GM12878 (cell line): ENCODE measurements at regions not wholly inside any gene's neighbourhood (a gene's known extent, or its start where the extent isn't known, plus 50 kb on each side); places are given as distances from the start of the nearest gene placed in this dataset.

ENCODE experiments used
- ATAC-seq: fragments of 200-7000 bp; cut with Tn5 transposase; 3 replicates; pipeline ENCODE4 v1.9.1; 2020; ENCODE audit warnings: mild to moderate bottlenecking, moderate library complexity
- BruUV-seq: library from RNA; stranded (reverse); fragments of 400-500 nt; replicated peaks from 2 replicates; lab custom pipeline; 2021; lab: Mats Ljungman, UMichigan
- CTCF ChIA-PET: fragments of 300-600 bp; sonication (Branson Sonifier 250); formaldehyde crosslinking; extraction: SDS; loops from one replicate; lab custom pipeline; 2021; ENCODE audit warnings: inconsistent platforms; lab: Yijun Ruan, JAX
- POLR2A ChIA-PET: fragments of 350-600 bp; formaldehyde crosslinking; extraction: SDS; loops from one replicate; lab custom pipeline; 2021; ENCODE audit warnings: inconsistent platforms; lab: Charles Lee
- RAD21 ChIA-PET: fragments of 300-600 bp; sonication (Branson Sonifier 250); formaldehyde crosslinking; loops from one replicate; lab custom pipeline; 2023; ENCODE audit warnings: antibody characterized with exemption; ENCODE audit not compliant: unreplicated experiment; lab: Charles Lee
- SMC1A ChIA-PET: fragments of 300-600 bp; sonication (Branson Sonifier 250); formaldehyde crosslinking; loops from one replicate; lab custom pipeline; 2023; ENCODE audit not compliant: unreplicated experiment, uncharacterized antibody; lab: Charles Lee
- DNase-seq: peaks from one replicate; pipeline ENCODE4 v3.0.0-alpha.2; 2011; ENCODE audit warnings: low read depth, low spot score
- FAIRE-seq: peaks from 3 replicates; lab custom pipeline; 2011; peaks lifted over from hg19 to GRCh38; lab: Jason Lieb, UNC
- H2AFZ ChIP-seq: 2 replicates; pipeline ENCODE4 v1.6.0; 2011; ENCODE audit warnings: low read depth, low read length, control low read depth; ENCODE audit not compliant: control insufficient read depth
- H3K27ac ChIP-seq: 2 replicates; pipeline ENCODE4 v1.5.1; 2011; ENCODE audit warnings: control low read depth; ENCODE audit not compliant: control insufficient read depth, insufficient read depth
- H3K27me3 ChIP-seq, 2 experiments: replicated peaks in 1 of 2; 2 replicates each; pipeline versions ENCODE4 v1.6.0 to v1.6.1; 2011; ENCODE audit warnings: low read length in 1 of 2; ENCODE audit not compliant: control insufficient read depth in 2 of 2, insufficient read depth in 2 of 2
- H3K36me3 ChIP-seq, 2 experiments: 2 replicates each; pipeline ENCODE4 v1.5.1; 2011; ENCODE audit warnings: low read length in 1 of 2; ENCODE audit not compliant: control insufficient read depth in 2 of 2, insufficient read depth in 2 of 2
- H3K4me1 ChIP-seq: 2 replicates; pipeline ENCODE4 v1.6.1; 2011; ENCODE audit warnings: mild to moderate bottlenecking, low read length, moderate library complexity, mixed read lengths; ENCODE audit not compliant: control insufficient read depth, insufficient read depth
- H3K4me2 ChIP-seq: 2 replicates; pipeline ENCODE4 v1.6.0; 2011; ENCODE audit warnings: control low read depth; ENCODE audit not compliant: control insufficient read depth, insufficient read depth
- H3K4me3 ChIP-seq: fragments of 200-600 bp; sonication (generic); 2 replicates; pipeline ENCODE4 v1.5.1; 2016
- H3K79me2 ChIP-seq: 2 replicates; pipeline ENCODE4 v1.6.0; 2011; ENCODE audit warnings: low read length; ENCODE audit not compliant: control insufficient read depth, insufficient read depth
- H3K9ac ChIP-seq: 2 replicates; pipeline ENCODE4 v1.8.0; 2011; ENCODE audit warnings: low read length, control low read depth, mixed read lengths; ENCODE audit not compliant: control insufficient read depth, insufficient read depth
- H3K9me3 ChIP-seq: replicated peaks from 3 replicates; pipeline ENCODE4 v1.5.1; 2011; ENCODE audit warnings: mild to moderate bottlenecking, low read length; ENCODE audit not compliant: control insufficient read depth, insufficient read depth
- H4K20me1 ChIP-seq: 2 replicates; pipeline ENCODE4 v1.6.0; 2011; ENCODE audit not compliant: control insufficient read depth, insufficient read depth
- BHLHE40 ChIP-seq, 2 experiments: fragments of 450-650 bp in 1 of 2; IDR thresholded peaks; 2 replicates each; pipeline ENCODE4 v1.6.1; 2011 to 2017; ENCODE audit warnings: low read depth in 2 of 2, borderline replicate concordance in 1 of 2, improper control_type of control experiment in 1 of 2, low read length in 1 of 2, mild to moderate bottlenecking in 1 of 2
- BRCA1 ChIP-seq: IDR thresholded peaks from 2 replicates; pipeline ENCODE4 v1.6.1; 2011; ENCODE audit warnings: low read depth, low read length, improper control_type of control experiment
- ETV6 ChIP-seq, 2 experiments: fragments of 450-650 bp in 1 of 2; IDR thresholded peaks in 1 of 2; conservative IDR thresholded peaks in 1 of 2; 2 replicates each; pipeline ENCODE4 v1.6.1; 2014; ENCODE audit warnings: antibody characterized with exemption in 1 of 2, borderline replicate concordance in 1 of 2, low read depth in 1 of 2, mild to moderate bottlenecking in 1 of 2, moderate library complexity in 1 of 2
- HSF1 ChIP-seq: fragments of 150-350 bp; IDR thresholded peaks from 2 replicates; pipeline ENCODE4 v1.6.1; 2014; ENCODE audit warnings: mild to moderate bottlenecking, low read depth, low read length
- LARP7 ChIP-seq: fragments of 450-650 bp; IDR thresholded peaks from 2 replicates; pipeline ENCODE4 v1.6.1; 2017; ENCODE audit warnings: mild to moderate bottlenecking
- RUNX3 ChIP-seq: IDR thresholded peaks from 2 replicates; pipeline ENCODE4 v1.6.1; 2012; ENCODE audit warnings: low read length, inconsistent platforms
- WGBS: methylation state at CpG from one replicate; pipeline ENCODE4 v1.1.6; 2016; ENCODE audit warnings: low lambda C conversion rate; ENCODE audit not compliant: insufficient replicate concordance, insufficient coverage; ENCODE audit errors: missing lambda C conversion rate; 5-methylcytosine and 5-hydroxymethylcytosine counted together
- in situ Hi-C: fragments of 300-500 bp; cut with MboI; formaldehyde crosslinking; loops from 9 replicates; pipeline ENCODE4 v1.14.3; 2018; ENCODE audit warnings: mixed read lengths
- intact Hi-C: fragments of 100-400 bp; cut with micrococcal nuclease; formaldehyde crosslinking; loops from one replicate; pipeline ENCODE4 v1.14.2; 2022; ENCODE audit not compliant: unreplicated experiment

GRCh38 chr20:60132827-60133670 is 174.8 kb downstream of the CDH26 start:
- Histone ChIP-seq H3K4me1 (no peaks in the 10 kb centered on the region), H2AFZ (no peak overlapping the region), H4K20me1 (no peaks in the 10 kb centered on the region), H3K4me2 (no peak overlapping the region), H3K36me3 (no peaks in the 10 kb centered on the region), H3K27ac (no peak overlapping the region), H3K9me3 (no peaks in the 10 kb centered on the region), H3K9ac (no peak overlapping the region), H3K79me2 (no peaks in the 10 kb centered on the region), H3K4me3 (no peak overlapping the region), H3K27me3 (no peaks in the 10 kb centered on the region)
- ChIA-PET SMC1A (no interaction called here), POLR2A (no interaction called here), CTCF (no interaction called here), RAD21 (no interaction called here)
- DNase-seq (no peak), FAIRE-seq (no peak), ATAC-seq (no peak)
- BruUV-seq: no TSS peak
- intact Hi-C loops (no loop called here), in situ Hi-C loops (no loop called here)
- whole genome bisulfite sequencing: 30% methylated on average over 14 of the region's 14 CpGs
- TF ChIP-seq BHLHE40 (IDR thresholded peaks at IDR 0.05; ENCODE audit: borderline replicate concordance in 1 of 2, low read depth in 2 of 2, low read length in 1 of 2) (peak in 1 of 2 experiments; percentile 46; a peak in 1 of 4 replicates), RUNX3 (peak; percentile 25; the same call in 1 of the 2 replicates), BRCA1 (no peak), ETV6 (conservative IDR thresholded peaks at IDR 0.05 in 1 of 2, IDR thresholded peaks at IDR 0.05 in 1 of 2; ENCODE audit: borderline replicate concordance in 1 of 2, low read depth in 1 of 2) (no peak), HSF1 (no peak), LARP7 (no peak)
